ENCODE measurements at regions not wholly inside any gene's neighbourhood (a gene's known extent, or its start where the extent isn't known, plus 50 kb on each side); places are given as distances from the start of the nearest gene placed in this dataset.

- DNase-seq: no peak
- TF ChIP-seq POLR2A (IDR thresholded peaks at IDR 0.05) (no peak), CTCF (IDR thresholded peaks at IDR 0.05) (no peak)
- Histone ChIP-seq H3K9me3 (replicated peaks in 1 of 3) (no peaks in the 10 kb centered on the region), H3K4me3 (no peak overlapping the region), H3K36me3 (replicated peaks in 1 of 2) (no peaks in the 10 kb centered on the region), H3K27me3 (no peaks in the 10 kb centered on the region), H3K27ac (no peak overlapping the region), H3K4me1 (replicated peaks in 1 of 2) (no peaks in the 10 kb centered on the region)
- 39 to 46% (median 44%) methylated on average over 2 of the region's 2 CpGs; no CpG with 5 or more reads in 1 of the 4 donors for WGBS, 4 donors
- intact Hi-C loops (cut with DNase I): no loop called here
These were observed 122.2 kb upstream of the TACR1 start for GRCh38 chr2:75321599-75321922.

- H3K4me1 ChIP-seq (replicated peaks in 1 of 2): no peaks in the 10 kb centered on the region
- H3K4me3 ChIP-seq: no peak overlapping the region
- intact Hi-C loops (cut with DNase I): no loop called here
- DNase-seq: no peak
- H3K27me3 ChIP-seq: no peaks in the 10 kb centered on the region
- TF ChIP-seq POLR2A (IDR thresholded peaks at IDR 0.05): no peak
- TF ChIP-seq CTCF (IDR thresholded peaks at IDR 0.05): no peak
- no peaks in the 10 kb centered on the region for H3K36me3 ChIP-seq (replicated peaks in 1 of 2)
- WGBS, 4 donors: 70 to 79% (median 75%) methylated on average over 4 of the region's 4 CpGs
- H3K9me3 ChIP-seq (replicated peaks in 1 of 3): no peaks in the 10 kb centered on the region
- H3K27ac ChIP-seq: no peak overlapping the region
These were observed 121.7 kb upstream of the TACR1 start for GRCh38 chr2:75320898-75321598.

GRCh38 chr2:75319951-75320350 is 120.6 kb upstream of the TACR1 start:
- WGBS, 4 donors: 76 to 84% (median 80%) methylated on average over 2 of the region's 2 CpGs
- no peaks in the 10 kb centered on the region for H3K36me3 ChIP-seq (replicated peaks in 1 of 2)
- no peak overlapping the region for H3K4me3 ChIP-seq
- intact Hi-C loops (cut with DNase I): no loop called here
- TF ChIP-seq POLR2A (IDR thresholded peaks at IDR 0.05) (no peak), CTCF (IDR thresholded peaks at IDR 0.05) (no peak)
- H3K9me3 ChIP-seq (replicated peaks in 1 of 3): no peaks in the 10 kb centered on the region
- no peak for DNase-seq
- no peaks in the 10 kb centered on the region for H3K4me1 ChIP-seq (replicated peaks in 1 of 2)
- H3K27me3 ChIP-seq: no peaks in the 10 kb centered on the region
- H3K27ac ChIP-seq: no peak overlapping the region

GRCh38 chr2:75317802-75318201 is 118.5 kb upstream of the TACR1 start:
- 75 to 89% (median 86%) methylated on average over 1 of the region's 1 CpG for WGBS, 4 donors
- Histone ChIP-seq H3K27ac (no peak overlapping the region), H3K36me3 (replicated peaks in 1 of 2) (no peaks in the 10 kb centered on the region), H3K4me3 (no peak overlapping the region), H3K27me3 (no peaks in the 10 kb centered on the region), H3K4me1 (replicated peaks in 1 of 2) (no peaks in the 10 kb centered on the region), H3K9me3 (replicated peaks in 1 of 3) (no peaks in the 10 kb centered on the region)
- intact Hi-C loops (cut with DNase I): no loop called here
- DNase-seq: no peak
- TF ChIP-seq CTCF (IDR thresholded peaks at IDR 0.05) (no peak), POLR2A (IDR thresholded peaks at IDR 0.05) (no peak)
